ENCODE measurements at regions not wholly inside any gene's neighbourhood (a gene's known extent, or its start where the extent isn't known, plus 50 kb on each side); places are given as distances from the start of the nearest gene placed in this dataset.

DNA sequence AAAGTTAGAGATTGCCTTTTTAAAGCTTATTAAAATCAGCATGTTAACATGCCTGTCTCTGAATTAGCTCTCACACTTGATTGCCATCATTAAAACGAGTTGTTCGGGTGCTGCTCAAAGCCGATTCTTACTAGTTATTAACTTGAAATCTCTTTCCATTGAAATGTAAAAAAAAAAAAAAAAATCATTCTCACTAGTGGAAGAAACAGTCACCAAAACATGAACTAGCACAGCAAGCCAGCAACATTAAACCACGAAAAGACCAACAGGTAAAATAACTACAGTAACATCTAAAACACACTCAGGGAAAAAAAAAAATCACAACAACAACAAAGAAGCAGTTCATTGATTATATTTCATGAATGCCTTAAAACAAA lies 264.5 kb downstream of the MEIS1 start:
- TF ChIP-seq, protein P1, sequence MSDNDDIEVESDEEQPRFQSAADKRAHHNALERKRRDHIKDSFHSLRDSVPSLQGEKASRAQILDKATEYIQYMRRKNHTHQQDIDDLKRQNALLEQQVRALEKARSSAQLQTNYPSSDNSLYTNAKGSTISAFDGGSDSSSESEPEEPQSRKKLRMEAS (IDR thresholded peaks at IDR 0.05): no peak
- no peak for TF ChIP-seq EP300 (IDR thresholded peaks at IDR 0.05; ENCODE audit: borderline replicate concordance)

All from Ishikawa (cell line).